22Rv1 (cell line): ENCODE measurements at regions not wholly inside any gene's neighbourhood (a gene's known extent, or its start where the extent isn't known, plus 50 kb on each side); places are given as distances from the start of the nearest gene placed in this dataset.

Experiments
- CTCF ChIP-seq: fragments of 450-650 bp; IDR thresholded peaks from 2 replicates; pipeline ENCODE4 v1.5.1; 2017; ENCODE audit warnings: mild to moderate bottlenecking
- ZFX ChIP-seq: fragments of 450-650 bp; IDR thresholded peaks from 2 replicates; pipeline ENCODE4 v1.6.1; 2017; ENCODE audit warnings: antibody characterized with exemption, borderline replicate concordance

GRCh38 chr15:70179309-70179892, 81.7 kb upstream of the TLE3 start:
- TF ChIP-seq CTCF, result no peak
- TF ChIP-seq ZFX, result no peak
